ENCODE measurements at regions not wholly inside any gene's neighbourhood (a gene's known extent, or its start where the extent isn't known, plus 50 kb on each side); places are given as distances from the start of the nearest gene placed in this dataset.
"Not testable (repeated sequence)": the region's sequence is repeated elsewhere in the genome, so short reads cannot be mapped to it uniquely, and the experiment has no call there.

DNA sequence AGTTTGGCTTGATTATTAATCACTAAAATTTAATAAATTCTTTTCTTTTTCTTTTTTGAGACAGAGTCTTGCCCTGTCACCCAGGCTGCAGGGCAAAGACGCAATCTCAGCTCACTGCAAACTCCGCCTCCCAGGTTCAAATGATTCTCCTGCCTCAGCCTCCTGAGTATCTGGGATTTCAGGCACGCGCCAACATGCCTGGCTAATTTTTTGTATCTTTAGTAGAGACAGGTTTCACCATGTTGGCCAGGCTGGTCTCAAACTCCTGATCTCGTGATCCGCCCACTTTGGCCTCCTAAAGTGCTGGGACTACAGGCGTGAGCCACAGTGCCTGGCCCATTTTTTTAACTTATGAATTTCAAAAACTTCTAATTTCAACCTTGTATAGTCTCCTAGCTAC, 215.6 kb upstream of the RBBP8 start:
- TF ChIP-seq CTCF, EZH2phosphoT487 (IDR thresholded peaks at IDR 0.05; ENCODE audit: low read length): not testable (repeated sequence)

All from MM.1S (cell line).